ENCODE measurements at regions not wholly inside any gene's neighbourhood (a gene's known extent, or its start where the extent isn't known, plus 50 kb on each side); places are given as distances from the start of the nearest gene placed in this dataset.

DNA sequence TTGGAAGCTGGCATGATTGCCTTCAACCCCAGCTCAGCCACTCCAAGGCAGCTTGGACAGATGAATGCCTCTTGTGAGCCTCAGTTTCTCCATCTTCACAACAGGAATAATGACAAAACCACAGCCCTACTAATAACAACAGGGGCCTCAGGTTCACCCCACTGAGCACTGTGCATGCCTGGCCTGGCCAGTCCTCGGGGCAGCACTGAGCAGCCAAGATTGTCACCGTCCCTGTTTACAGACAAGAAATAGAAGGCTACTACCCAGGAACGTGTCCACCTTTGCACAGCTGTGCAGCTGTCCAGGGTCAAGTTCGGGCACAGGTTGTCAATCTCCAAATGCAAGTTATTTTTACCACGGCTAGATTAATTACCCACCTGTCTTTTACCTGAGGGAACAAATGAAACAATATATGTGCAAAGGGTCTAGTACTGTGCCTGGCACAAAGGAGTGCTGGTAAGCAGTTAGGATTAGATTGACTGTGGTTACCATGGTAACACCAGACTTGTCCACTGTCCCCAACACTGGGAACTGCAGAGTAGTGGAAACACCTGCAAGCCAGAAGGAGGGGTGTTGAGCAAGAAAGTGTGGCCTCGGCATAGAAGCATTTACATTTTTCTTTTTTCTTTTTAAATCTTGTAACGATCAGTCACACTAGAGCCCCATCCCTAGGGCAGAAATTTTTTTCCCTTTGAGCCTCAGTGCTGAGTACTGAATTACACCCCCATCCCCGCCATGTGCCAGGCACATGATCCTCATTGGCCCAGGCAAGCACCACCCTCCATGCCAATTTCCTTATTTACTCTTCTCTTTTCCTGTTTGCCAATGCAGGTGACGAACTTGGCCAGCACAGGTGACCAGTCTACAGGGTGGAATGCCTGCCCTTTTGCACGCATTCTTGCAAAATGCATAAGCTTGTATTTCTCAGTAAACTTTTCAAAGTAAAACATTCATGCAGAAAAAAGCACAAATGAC is 66.3 kb upstream of the SLC6A6 start:
- no peak overlapping the region for H3K4me2 ChIP-seq (ENCODE audit: insufficient read depth, low read length)

GRCh38 chr3:14336749-14337598 is 65.4 kb upstream of the SLC6A6 start:
- Histone ChIP-seq H3K4me2 (ENCODE audit: insufficient read depth, low read length) (no peak overlapping the region), H2AFZ (ENCODE audit: low read depth, low read length) (no peak overlapping the region), H3K4me3 (ENCODE audit: low read depth in 1 of 2, low read length in 2 of 2) (no peak overlapping the region), H3K9me3 (ENCODE audit: insufficient read depth, low read length, severe bottlenecking) (no peaks in the 10 kb centered on the region), H3K27ac (ENCODE audit: low read length) (no peak overlapping the region), H3K79me2 (ENCODE audit: insufficient read depth, low read length) (no peaks in the 10 kb centered on the region), H3K36me3 (ENCODE audit: insufficient read depth, low read length) (no peaks in the 10 kb centered on the region), H3K27me3 (ENCODE audit: insufficient read depth, low read length, poor library complexity) (no peaks in the 10 kb centered on the region), H4K20me1 (ENCODE audit: insufficient read depth, low read length) (no peaks in the 10 kb centered on the region), H3K9ac (ENCODE audit: low read depth, low read length) (no peak overlapping the region), H3K4me1 (ENCODE audit: insufficient read depth, low read length) (no peaks in the 10 kb centered on the region)
- DNase-seq (no peak), ATAC-seq (ENCODE audit: insufficient read depth, low read depth) (no peak)
- TF ChIP-seq CTCF (IDR thresholded peaks at IDR 0.05; ENCODE audit: borderline replicate concordance, extremely low read depth, low read length, poor library complexity, severe bottlenecking) (no peak), EZH2 (IDR thresholded peaks at IDR 0.05; ENCODE audit: borderline replicate concordance, low read depth, low read length, severe bottlenecking) (no peak)

More for the DNA sequence above, 66.3 kb upstream of the SLC6A6 start:
- DNase-seq, result no peak
- H3K4me3 ChIP-seq (ENCODE audit: low read depth in 1 of 2, low read length in 2 of 2), result no peak overlapping the region
- no peak overlapping the region for H3K9ac ChIP-seq (ENCODE audit: low read depth, low read length)
- no peaks in the 10 kb centered on the region for H3K4me1 ChIP-seq (ENCODE audit: insufficient read depth, low read length)
- no peaks in the 10 kb centered on the region for H3K27me3 ChIP-seq (ENCODE audit: insufficient read depth, low read length, poor library complexity)
- H3K79me2 ChIP-seq (ENCODE audit: insufficient read depth, low read length), result no peaks in the 10 kb centered on the region
- TF ChIP-seq EZH2 (IDR thresholded peaks at IDR 0.05; ENCODE audit: borderline replicate concordance, low read depth, low read length, severe bottlenecking) (no peak), CTCF (IDR thresholded peaks at IDR 0.05; ENCODE audit: borderline replicate concordance, extremely low read depth, low read length, poor library complexity, severe bottlenecking) (no peak)
- H3K27ac ChIP-seq (ENCODE audit: low read length), result no peak overlapping the region
- H3K9me3 ChIP-seq (ENCODE audit: insufficient read depth, low read length, severe bottlenecking), result no peaks in the 10 kb centered on the region
- ATAC-seq (ENCODE audit: insufficient read depth, low read depth), result no peak; the same call in 2 of the 3 replicates
- no peaks in the 10 kb centered on the region for H3K36me3 ChIP-seq (ENCODE audit: insufficient read depth, low read length)
- no peaks in the 10 kb centered on the region for H4K20me1 ChIP-seq (ENCODE audit: insufficient read depth, low read length)
- H2AFZ ChIP-seq (ENCODE audit: low read depth, low read length), result no peak overlapping the region

DNA sequence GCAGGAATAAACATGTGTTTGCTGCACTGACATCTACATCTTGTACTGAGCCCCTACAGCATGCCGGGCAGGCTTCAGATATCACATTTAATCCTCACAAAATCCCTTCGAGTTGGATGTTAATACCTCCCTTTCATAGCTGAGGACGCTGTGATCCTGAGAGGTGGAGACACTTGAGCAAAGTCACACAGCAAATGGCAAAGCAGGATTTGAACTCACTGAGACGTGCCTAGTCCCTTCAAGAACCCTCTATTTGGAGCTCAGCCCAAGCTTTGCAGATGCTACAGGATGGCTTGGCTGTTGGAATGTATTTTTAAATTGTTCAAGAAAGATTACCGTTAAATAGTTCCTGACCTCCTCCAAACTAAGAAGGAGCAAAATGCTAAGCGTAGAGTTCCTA is 64.6 kb upstream of the SLC6A6 start:
- no peak overlapping the region for H3K4me2 ChIP-seq (ENCODE audit: insufficient read depth, low read length)
- no peaks in the 10 kb centered on the region for H3K9me3 ChIP-seq (ENCODE audit: insufficient read depth, low read length, severe bottlenecking)
- TF ChIP-seq EZH2 (IDR thresholded peaks at IDR 0.05; ENCODE audit: borderline replicate concordance, low read depth, low read length, severe bottlenecking), result no peak
- no peak for TF ChIP-seq CTCF (IDR thresholded peaks at IDR 0.05; ENCODE audit: borderline replicate concordance, extremely low read depth, low read length, poor library complexity, severe bottlenecking)
- no peaks in the 10 kb centered on the region for H3K36me3 ChIP-seq (ENCODE audit: insufficient read depth, low read length)
- no peak overlapping the region for H3K4me3 ChIP-seq (ENCODE audit: low read depth in 1 of 2, low read length in 2 of 2)
- ATAC-seq (ENCODE audit: insufficient read depth, low read depth), result no peak
- no peak for DNase-seq
- H4K20me1 ChIP-seq (ENCODE audit: insufficient read depth, low read length), result no peaks in the 10 kb centered on the region
- no peaks in the 10 kb centered on the region for H3K4me1 ChIP-seq (ENCODE audit: insufficient read depth, low read length)
- no peak overlapping the region for H3K27ac ChIP-seq (ENCODE audit: low read length)
- H3K79me2 ChIP-seq (ENCODE audit: insufficient read depth, low read length), result no peaks in the 10 kb centered on the region
- no peak overlapping the region for H2AFZ ChIP-seq (ENCODE audit: low read depth, low read length)
- H3K27me3 ChIP-seq (ENCODE audit: insufficient read depth, low read length, poor library complexity), result no peaks in the 10 kb centered on the region
- H3K9ac ChIP-seq (ENCODE audit: low read depth, low read length), result no peak overlapping the region

All from DND-41 (cell line).